Thoracic aorta (tissue), 2 donors: ENCODE measurements at regions not wholly inside any gene's neighbourhood (a gene's known extent, or its start where the extent isn't known, plus 50 kb on each side); places are given as distances from the start of the nearest gene placed in this dataset.

Source experiments
- ATAC-seq: fragments of 150-250 bp; one replicate; pipeline ENCODE4 v1.8.0; 2017; ENCODE audit warnings: low read depth; ENCODE audit not compliant: insufficient number of reproducible peaks, low FRiP score
- DNase-seq: peaks from one replicate; pipeline ENCODE4 v3.0.0-alpha.2; 2020; ENCODE audit warnings: low spot score
- H3K27ac ChIP-seq, 2 donors: fragments of 200-600 bp; sonication (generic); 1 replicate in 1 of 2; 2 replicates in 1 of 2; pipeline ENCODE4 v1.5.1; 2016; ENCODE audit warnings: mild to moderate bottlenecking in 2 of 2, moderate library complexity in 2 of 2
- H3K27me3 ChIP-seq: fragments of 200-600 bp; sonication (generic); replicated peaks from 2 replicates; pipeline ENCODE4 v1.6.0; 2016; ENCODE audit warnings: mild to moderate bottlenecking; ENCODE audit not compliant: insufficient read depth
- H3K36me3 ChIP-seq: fragments of 200-600 bp; sonication (generic); one replicate; pipeline ENCODE4 v1.5.1; 2016
- H3K4me1 ChIP-seq, 2 donors: fragments of 200-600 bp; sonication (generic); 1 replicate in 1 of 2; 2 replicates in 1 of 2; pipeline versions ENCODE4 v1.5.1 to v1.6.0; 2016; ENCODE audit warnings: low read depth in 2 of 2, mild to moderate bottlenecking in 1 of 2; ENCODE audit not compliant: control insufficient read depth in 1 of 2
- H3K4me3 ChIP-seq: fragments of 200-600 bp; sonication (generic); 2 replicates; pipeline ENCODE4 v1.5.1; 2016; ENCODE audit warnings: mild to moderate bottlenecking
- H3K9me3 ChIP-seq: fragments of 200-600 bp; sonication (generic); 2 replicates; pipeline ENCODE4 v1.5.1; 2016
- TF ChIP-seq, protein P1 (sequence below): fragments of 200-600 bp; sonication (generic); IDR thresholded peaks from one replicate; pipeline ENCODE4 v1.5.1; 2019; ENCODE audit warnings: antibody characterized with exemption

GRCh38 chrX:1099146-1099770, 113.2 kb downstream of the CRLF2 start:
- Histone ChIP-seq H3K4me3 (no peak overlapping the region), H3K9me3 (peaks cover 11% of the 10 kb centered on the region), H3K27ac (no peak overlapping the region), H3K27me3 (no peaks in the 10 kb centered on the region), H3K4me1 (no peaks in the 10 kb centered on the region), H3K36me3 (no peaks in the 10 kb centered on the region)
- no peak for ATAC-seq
- TF ChIP-seq, protein P1, sequence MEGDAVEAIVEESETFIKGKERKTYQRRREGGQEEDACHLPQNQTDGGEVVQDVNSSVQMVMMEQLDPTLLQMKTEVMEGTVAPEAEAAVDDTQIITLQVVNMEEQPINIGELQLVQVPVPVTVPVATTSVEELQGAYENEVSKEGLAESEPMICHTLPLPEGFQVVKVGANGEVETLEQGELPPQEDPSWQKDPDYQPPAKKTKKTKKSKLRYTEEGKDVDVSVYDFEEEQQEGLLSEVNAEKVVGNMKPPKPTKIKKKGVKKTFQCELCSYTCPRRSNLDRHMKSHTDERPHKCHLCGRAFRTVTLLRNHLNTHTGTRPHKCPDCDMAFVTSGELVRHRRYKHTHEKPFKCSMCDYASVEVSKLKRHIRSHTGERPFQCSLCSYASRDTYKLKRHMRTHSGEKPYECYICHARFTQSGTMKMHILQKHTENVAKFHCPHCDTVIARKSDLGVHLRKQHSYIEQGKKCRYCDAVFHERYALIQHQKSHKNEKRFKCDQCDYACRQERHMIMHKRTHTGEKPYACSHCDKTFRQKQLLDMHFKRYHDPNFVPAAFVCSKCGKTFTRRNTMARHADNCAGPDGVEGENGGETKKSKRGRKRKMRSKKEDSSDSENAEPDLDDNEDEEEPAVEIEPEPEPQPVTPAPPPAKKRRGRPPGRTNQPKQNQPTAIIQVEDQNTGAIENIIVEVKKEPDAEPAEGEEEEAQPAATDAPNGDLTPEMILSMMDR = no peak
- DNase-seq = no peak

DNA sequence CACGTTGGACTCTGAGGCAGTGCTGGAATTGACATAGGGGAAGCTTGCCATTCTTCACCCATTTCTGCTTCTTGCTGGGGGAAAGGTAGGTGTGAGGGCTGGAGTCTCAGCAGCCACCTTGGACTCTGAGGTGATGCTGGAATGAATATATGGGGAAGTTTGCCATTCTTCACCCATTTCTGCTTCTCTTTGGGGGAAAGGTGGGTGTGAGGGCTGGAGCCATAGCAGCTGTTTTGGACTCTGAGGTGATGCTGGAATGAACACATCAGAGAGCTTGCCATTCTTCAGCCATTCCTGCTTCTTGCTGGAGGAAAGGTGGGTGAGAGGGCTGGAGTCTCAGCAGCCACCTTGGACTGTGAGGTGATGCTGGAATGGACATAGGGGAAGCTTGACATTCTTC, 115.1 kb downstream of the CRLF2 start:
- no peaks in the 10 kb centered on the region for H3K27me3 ChIP-seq
- no peaks in the 10 kb centered on the region for H3K36me3 ChIP-seq
- ATAC-seq = no peak
- H3K4me1 ChIP-seq = no peaks in the 10 kb centered on the region
- no peak for DNase-seq
- no peak overlapping the region for H3K27ac ChIP-seq
- H3K4me3 ChIP-seq = no peak overlapping the region
- H3K9me3 ChIP-seq = peaks cover 11% of the 10 kb centered on the region
- TF ChIP-seq, protein P1 = no peak

GRCh38 chrX:1094566-1095333, 117.7 kb downstream of the CRLF2 start:
- DNase-seq (no peak), ATAC-seq (no peak)
- no peak overlapping the region for H3K27ac ChIP-seq
- H3K9me3 ChIP-seq = peaks cover 11% of the 10 kb centered on the region
- no peaks in the 10 kb centered on the region for H3K27me3 ChIP-seq
- TF ChIP-seq, protein P1 = no peak
- no peaks in the 10 kb centered on the region for H3K4me1 ChIP-seq
- H3K36me3 ChIP-seq = no peaks in the 10 kb centered on the region
- no peak overlapping the region for H3K4me3 ChIP-seq

- TF ChIP-seq, protein P1 = no peak
- ATAC-seq = no peak
- no peaks in the 10 kb centered on the region for H3K27me3 ChIP-seq
Measured at GRCh38 chrX:1093586-1094421, 118.6 kb downstream of the CRLF2 start.

GRCh38 chrX:1093121-1093520, 119.3 kb downstream of the CRLF2 start:
- no peak for DNase-seq
- ATAC-seq = no peak
- no peak overlapping the region for H3K27ac ChIP-seq
- no peaks in the 10 kb centered on the region for H3K36me3 ChIP-seq
- no peaks in the 10 kb centered on the region for H3K27me3 ChIP-seq
- H3K4me1 ChIP-seq = no peaks in the 10 kb centered on the region
- TF ChIP-seq, protein P1 = no peak
- H3K4me3 ChIP-seq = no peak overlapping the region
- H3K9me3 ChIP-seq = peaks cover 11% of the 10 kb centered on the region

More at GRCh38 chrX:1093586-1094421, 118.6 kb downstream of the CRLF2 start:
- no peaks in the 10 kb centered on the region for H3K4me1 ChIP-seq
- no peak overlapping the region for H3K27ac ChIP-seq
- no peak for DNase-seq
- no peaks in the 10 kb centered on the region for H3K36me3 ChIP-seq
- H3K9me3 ChIP-seq = peaks cover 11% of the 10 kb centered on the region
- H3K4me3 ChIP-seq = no peak overlapping the region
